ENCODE measurements at regions not wholly inside any gene's neighbourhood (a gene's known extent, or its start where the extent isn't known, plus 50 kb on each side); places are given as distances from the start of the nearest gene placed in this dataset.

DNA sequence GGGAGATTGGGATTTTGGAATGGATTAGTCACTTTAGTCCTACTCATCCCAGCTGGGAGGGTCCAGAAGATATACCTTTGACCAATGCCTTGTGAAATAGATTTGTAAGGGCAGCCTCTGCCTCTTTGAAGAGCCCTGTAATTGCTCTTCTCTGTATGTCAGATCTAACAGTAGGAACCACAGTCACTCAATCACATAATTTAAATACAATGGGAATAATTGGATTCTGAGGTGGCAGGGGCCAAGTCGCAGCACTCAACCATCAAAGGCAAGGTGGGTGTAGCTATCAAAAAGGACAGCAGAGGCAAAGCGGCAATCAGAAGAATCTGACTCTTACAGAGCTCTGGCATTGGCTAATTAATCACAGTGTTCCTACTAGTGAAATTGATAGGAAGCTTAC lies 650.9 kb upstream of the ANKRD30A start:
- Histone ChIP-seq H2BK15ac (ENCODE audit: low read depth, low read length) (no peak overlapping the region), H2BK20ac (ENCODE audit: low read depth, low read length) (no peak overlapping the region), H3K9me3 (ENCODE audit: control insufficient read depth, insufficient read depth, low read length) (no peaks in the 10 kb centered on the region), H4K91ac (ENCODE audit: insufficient read depth, low read depth, low read length) (no peak overlapping the region), H3K56ac (ENCODE audit: extremely low read depth, insufficient read depth, low read length) (no peak overlapping the region), H3K4me2 (ENCODE audit: low read depth, low read length) (no peak overlapping the region), H3K4ac (ENCODE audit: low read depth, low read length) (no peak overlapping the region), H3K23ac (ENCODE audit: low read depth, low read length) (no peak overlapping the region), H3K27me3 (ENCODE audit: control insufficient read depth, insufficient read depth, low read length) (no peaks in the 10 kb centered on the region), H2AK5ac (ENCODE audit: low read depth, low read length) (no peak overlapping the region), H3K9me1 (ENCODE audit: insufficient read depth, low read length) (no peaks in the 10 kb centered on the region; the same call in 1 of the 2 replicates), H4K20me1 (ENCODE audit: insufficient read depth, low read length) (no peaks in the 10 kb centered on the region), H2AFZ (replicated peaks; ENCODE audit: low read length, poor library complexity) (no peak overlapping the region), H3K18ac (ENCODE audit: low read depth, low read length) (no peak overlapping the region), H3K14ac (replicated peaks; ENCODE audit: low read depth, low read length) (no peak overlapping the region), H3K36me3 (ENCODE audit: control insufficient read depth, insufficient read depth, low read length) (no peaks in the 10 kb centered on the region), H3K4me3 (ENCODE audit: insufficient read depth, low read depth, low read length) (no peak overlapping the region), H4K8ac (ENCODE audit: low read depth in 2 of 2, low read length in 2 of 2) (no peak overlapping the region), H3K9ac (ENCODE audit: low read depth, low read length) (no peak overlapping the region), H2BK120ac (ENCODE audit: low read depth, low read length) (no peak overlapping the region), H3K27ac (ENCODE audit: insufficient read depth, low read length) (no peak overlapping the region), H3K4me1 (ENCODE audit: control insufficient read depth, insufficient read depth, low read length) (peaks cover 3% of the 10 kb centered on the region; the same call in 1 of the 2 replicates), H2BK5ac (ENCODE audit: low read depth, low read length, poor library complexity, severe bottlenecking) (no peak overlapping the region), H2AK9ac (replicated peaks; ENCODE audit: low read depth, low read length, poor library complexity) (no peak overlapping the region), H3K79me1 (ENCODE audit: low read depth in 1 of 2, low read length in 2 of 2) (no peaks in the 10 kb centered on the region), H4K5ac (ENCODE audit: low read depth, low read length) (no peak overlapping the region)
- in situ Hi-C loops (cut with MboI; ENCODE audit: low sequenced_read_pairs): no loop called here
- intact Hi-C loops (cut with micrococcal nuclease): no loop called here
- TF ChIP-seq MXI1 (IDR thresholded peaks at IDR 0.05; ENCODE audit: borderline replicate concordance, low read depth, low read length) (no peak), CEBPB (IDR thresholded peaks at IDR 0.05; ENCODE audit: low read depth, low read length) (no peak), RCOR1 (IDR thresholded peaks at IDR 0.05; ENCODE audit: insufficient replicate concordance, low read length) (no peak), BHLHE40 (IDR thresholded peaks at IDR 0.05; ENCODE audit: low read depth, low read length) (no peak), RFX5 (IDR thresholded peaks at IDR 0.05; ENCODE audit: low read depth, low read length) (no peak), SMC3 (IDR thresholded peaks at IDR 0.05; ENCODE audit: low read depth, low read length) (no peak), FOS (IDR thresholded peaks at IDR 0.05; ENCODE audit: low read depth, low read length) (no peak), MAZ (IDR thresholded peaks at IDR 0.05; ENCODE audit: borderline replicate concordance, low read depth, low read length) (no peak), MAFK (IDR thresholded peaks at IDR 0.05; ENCODE audit: low read depth, low read length) (no peak)
- TF ChIP-seq, protein P1, sequence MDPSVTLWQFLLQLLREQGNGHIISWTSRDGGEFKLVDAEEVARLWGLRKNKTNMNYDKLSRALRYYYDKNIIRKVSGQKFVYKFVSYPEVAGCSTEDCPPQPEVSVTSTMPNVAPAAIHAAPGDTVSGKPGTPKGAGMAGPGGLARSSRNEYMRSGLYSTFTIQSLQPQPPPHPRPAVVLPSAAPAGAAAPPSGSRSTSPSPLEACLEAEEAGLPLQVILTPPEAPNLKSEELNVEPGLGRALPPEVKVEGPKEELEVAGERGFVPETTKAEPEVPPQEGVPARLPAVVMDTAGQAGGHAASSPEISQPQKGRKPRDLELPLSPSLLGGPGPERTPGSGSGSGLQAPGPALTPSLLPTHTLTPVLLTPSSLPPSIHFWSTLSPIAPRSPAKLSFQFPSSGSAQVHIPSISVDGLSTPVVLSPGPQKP (IDR thresholded peaks at IDR 0.05; ENCODE audit: borderline replicate concordance, low read depth, low read length): no peak
- TF ChIP-seq, protein P2, sequence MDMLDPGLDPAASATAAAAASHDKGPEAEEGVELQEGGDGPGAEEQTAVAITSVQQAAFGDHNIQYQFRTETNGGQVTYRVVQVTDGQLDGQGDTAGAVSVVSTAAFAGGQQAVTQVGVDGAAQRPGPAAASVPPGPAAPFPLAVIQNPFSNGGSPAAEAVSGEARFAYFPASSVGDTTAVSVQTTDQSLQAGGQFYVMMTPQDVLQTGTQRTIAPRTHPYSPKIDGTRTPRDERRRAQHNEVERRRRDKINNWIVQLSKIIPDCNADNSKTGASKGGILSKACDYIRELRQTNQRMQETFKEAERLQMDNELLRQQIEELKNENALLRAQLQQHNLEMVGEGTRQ (IDR thresholded peaks at IDR 0.05; ENCODE audit: low read depth, low read length): no peak
- TF ChIP-seq, protein P3, sequence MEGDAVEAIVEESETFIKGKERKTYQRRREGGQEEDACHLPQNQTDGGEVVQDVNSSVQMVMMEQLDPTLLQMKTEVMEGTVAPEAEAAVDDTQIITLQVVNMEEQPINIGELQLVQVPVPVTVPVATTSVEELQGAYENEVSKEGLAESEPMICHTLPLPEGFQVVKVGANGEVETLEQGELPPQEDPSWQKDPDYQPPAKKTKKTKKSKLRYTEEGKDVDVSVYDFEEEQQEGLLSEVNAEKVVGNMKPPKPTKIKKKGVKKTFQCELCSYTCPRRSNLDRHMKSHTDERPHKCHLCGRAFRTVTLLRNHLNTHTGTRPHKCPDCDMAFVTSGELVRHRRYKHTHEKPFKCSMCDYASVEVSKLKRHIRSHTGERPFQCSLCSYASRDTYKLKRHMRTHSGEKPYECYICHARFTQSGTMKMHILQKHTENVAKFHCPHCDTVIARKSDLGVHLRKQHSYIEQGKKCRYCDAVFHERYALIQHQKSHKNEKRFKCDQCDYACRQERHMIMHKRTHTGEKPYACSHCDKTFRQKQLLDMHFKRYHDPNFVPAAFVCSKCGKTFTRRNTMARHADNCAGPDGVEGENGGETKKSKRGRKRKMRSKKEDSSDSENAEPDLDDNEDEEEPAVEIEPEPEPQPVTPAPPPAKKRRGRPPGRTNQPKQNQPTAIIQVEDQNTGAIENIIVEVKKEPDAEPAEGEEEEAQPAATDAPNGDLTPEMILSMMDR (conservative IDR thresholded peaks at IDR 0.05; ENCODE audit: low read depth, low read length): no peak
- no peak for DNase-seq
- ChIA-PET CTCF (interaction anchor here (0.7 kb wide), 1 partner anchor 18 kb away, joined by 5 read pairs; no protein-coding TSS in a partner anchor), POLR2A (ENCODE audit: unreplicated experiment) (no interaction called here)
- no peak for ATAC-seq (ENCODE audit: low read depth)
- WGBS, 2 experiments (ENCODE audit: extremely low coverage in 2 of 2, insufficient read length in 1 of 2): no CpG with 5 or more reads among the region's 2 CpGs
- no TSS peak for BruUV-seq (replicated peaks)
- dilution Hi-C loops (cut with HindIII; ENCODE audit: low sequenced_read_pairs, unreplicated experiment): no loop called here

Measured in IMR-90 (cell line).